HG03097 (cell line): ENCODE measurements at regions not wholly inside any gene's neighbourhood (a gene's known extent, or its start where the extent isn't known, plus 50 kb on each side); places are given as distances from the start of the nearest gene placed in this dataset.

ENCODE experiments used
- ATAC-seq: cut with Tn5 transposase; IDR thresholded peaks from one replicate; pipeline ENCODE4 v1.9.1; 2021; ENCODE audit not compliant: unreplicated experiment, low FRiP score

GRCh38 chr13:53782488-53782961, 753.9 kb downstream of the OLFM4 start:
- no peak for ATAC-seq

- ATAC-seq, result no peak
Measured at GRCh38 chr13:53783471-53783870, 754.9 kb downstream of the OLFM4 start.

- ATAC-seq, result no peak
Measured at GRCh38 chr13:53788286-53788685, 759.7 kb downstream of the OLFM4 start.

- no peak for ATAC-seq
Measured at GRCh38 chr13:53800011-53800410, 771.4 kb downstream of the OLFM4 start.

GRCh38 chr13:53807251-53807834, 778.7 kb downstream of the OLFM4 start:
- ATAC-seq, result no peak

GRCh38 chr13:53821632-53822031, 793.0 kb downstream of the OLFM4 start:
- ATAC-seq, result no peak

- ATAC-seq, result no peak
Measured at GRCh38 chr13:53822136-53822535, 793.5 kb downstream of the OLFM4 start.

- no peak for ATAC-seq
Measured at GRCh38 chr13:53839461-53839860, 810.8 kb downstream of the OLFM4 start.

GRCh38 chr13:53844473-53845146, 816.0 kb downstream of the OLFM4 start:
- ATAC-seq, result no peak

GRCh38 chr13:53847502-53847901, 818.9 kb downstream of the OLFM4 start:
- ATAC-seq, result no peak

GRCh38 chr13:53848366-53848961, 819.9 kb downstream of the OLFM4 start:
- no peak for ATAC-seq

GRCh38 chr13:53854321-53854720, 825.7 kb downstream of the OLFM4 start:
- ATAC-seq, result no peak

GRCh38 chr13:53856573-53857195, 828.1 kb downstream of the OLFM4 start:
- no peak for ATAC-seq

GRCh38 chr13:53863520-53863919, 834.9 kb downstream of the OLFM4 start:
- ATAC-seq, result no peak

GRCh38 chr13:53873558-53873957, 844.9 kb downstream of the OLFM4 start:
- ATAC-seq, result no peak

- ATAC-seq, result no peak
Measured at GRCh38 chr13:53878861-53879260, 850.2 kb downstream of the OLFM4 start.

GRCh38 chr13:53885997-53886396, 857.4 kb downstream of the OLFM4 start:
- ATAC-seq, result no peak

GRCh38 chr13:53890696-53891095, 862.1 kb downstream of the OLFM4 start:
- ATAC-seq, result no peak

- ATAC-seq, result no peak
Measured at GRCh38 chr13:53901593-53901992, 873.0 kb downstream of the OLFM4 start.

- ATAC-seq, result no peak
Measured at GRCh38 chr13:53907891-53908290, 879.3 kb downstream of the OLFM4 start.

- ATAC-seq, result no peak
Measured at GRCh38 chr13:53920916-53921315, 892.3 kb downstream of the OLFM4 start.

GRCh38 chr13:53921473-53921872, 892.9 kb downstream of the OLFM4 start:
- no peak for ATAC-seq
